ENCODE measurements at regions not wholly inside any gene's neighbourhood (a gene's known extent, or its start where the extent isn't known, plus 50 kb on each side); places are given as distances from the start of the nearest gene placed in this dataset.
"Not testable (repeated sequence)": the region's sequence is repeated elsewhere in the genome, so short reads cannot be mapped to it uniquely, and the experiment has no call there.

DNA sequence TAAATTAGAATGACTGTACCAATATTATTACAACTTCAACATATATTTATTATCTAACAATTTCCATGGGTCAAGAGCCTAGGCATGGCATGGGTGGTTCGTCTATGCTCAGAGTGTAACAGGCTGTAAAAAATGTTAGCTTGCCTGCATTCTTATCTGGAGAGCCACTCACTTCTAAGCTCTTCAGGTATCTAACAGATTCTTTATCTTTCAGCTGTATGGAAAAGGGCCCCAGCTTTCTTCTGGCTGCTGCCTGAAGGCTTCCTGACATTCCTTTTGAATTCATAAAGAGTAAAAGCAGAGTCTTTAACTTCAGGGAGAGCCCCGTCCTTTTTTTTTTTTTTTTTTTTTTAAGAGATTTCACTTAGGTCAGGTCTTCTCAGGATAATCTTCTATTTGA is 648.8 kb downstream of the NXPH1 start:
- DNase-seq, result no peak

DNA sequence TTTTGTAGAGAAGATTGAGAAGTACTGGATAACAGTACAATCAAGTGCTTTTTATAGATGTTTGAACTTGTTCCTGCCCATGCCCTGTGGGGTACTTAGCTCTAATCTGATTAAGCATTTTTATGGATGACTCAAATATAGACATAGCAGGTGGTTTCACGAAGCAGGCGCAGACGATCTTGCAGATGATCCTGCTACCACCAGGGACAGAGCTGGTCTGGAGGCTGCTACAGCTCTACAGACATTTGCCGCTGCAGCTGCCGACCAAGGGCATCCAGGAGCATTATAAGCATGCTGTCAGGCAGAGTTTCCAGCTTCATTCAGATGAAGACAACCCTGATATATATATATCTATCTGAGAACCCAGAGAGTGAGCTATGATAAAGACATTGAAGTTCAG is 650.4 kb downstream of the NXPH1 start:
- DNase-seq, result no peak

DNA sequence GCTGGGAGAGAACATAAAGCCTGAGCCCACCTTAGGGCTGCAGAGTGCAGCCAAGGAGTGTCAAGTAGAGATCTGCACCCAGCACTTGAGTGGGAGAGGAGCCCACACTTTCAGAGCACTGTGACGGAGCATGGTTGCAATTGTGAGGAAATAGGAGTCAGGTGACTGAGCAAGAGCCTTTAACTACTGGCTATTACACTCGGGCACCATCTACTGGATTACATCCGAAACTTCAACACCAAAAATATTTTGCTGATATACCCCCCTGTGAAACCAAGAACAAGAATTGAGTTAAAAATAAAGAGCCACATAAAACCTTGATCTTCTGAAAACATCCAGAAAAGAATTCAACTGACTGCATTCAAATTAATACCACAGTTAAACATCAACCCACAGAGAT is 657.9 kb downstream of the NXPH1 start:
- DNase-seq, result no peak

GRCh38 chr7:9097565-9098060 is 664.2 kb downstream of the NXPH1 start:
- no peak for DNase-seq

GRCh38 chr7:9100289-9100688 is 666.9 kb downstream of the NXPH1 start:
- DNase-seq, result no peak

DNA sequence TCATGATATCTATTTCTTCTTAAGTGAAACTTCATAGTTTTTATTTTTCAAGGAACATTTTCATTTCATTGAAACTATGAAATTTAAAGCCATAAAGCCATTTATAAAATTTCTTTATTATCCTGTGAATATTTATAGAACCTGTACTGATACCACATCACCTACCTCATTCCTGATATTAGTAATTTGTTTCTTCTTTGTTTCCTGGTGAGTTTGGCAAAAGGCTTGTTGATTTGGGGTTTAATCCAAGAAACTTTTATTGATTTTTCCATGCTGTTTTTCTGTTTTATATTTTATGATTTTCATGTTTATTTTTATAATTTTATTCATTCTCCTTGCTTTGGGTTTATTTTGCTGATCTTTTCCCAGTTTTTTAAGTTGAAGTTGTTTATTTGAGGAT is 669.4 kb downstream of the NXPH1 start:
- no peak for DNase-seq

GRCh38 chr7:9106747-9107146 is 673.3 kb downstream of the NXPH1 start:
- DNase-seq, result no peak

DNA sequence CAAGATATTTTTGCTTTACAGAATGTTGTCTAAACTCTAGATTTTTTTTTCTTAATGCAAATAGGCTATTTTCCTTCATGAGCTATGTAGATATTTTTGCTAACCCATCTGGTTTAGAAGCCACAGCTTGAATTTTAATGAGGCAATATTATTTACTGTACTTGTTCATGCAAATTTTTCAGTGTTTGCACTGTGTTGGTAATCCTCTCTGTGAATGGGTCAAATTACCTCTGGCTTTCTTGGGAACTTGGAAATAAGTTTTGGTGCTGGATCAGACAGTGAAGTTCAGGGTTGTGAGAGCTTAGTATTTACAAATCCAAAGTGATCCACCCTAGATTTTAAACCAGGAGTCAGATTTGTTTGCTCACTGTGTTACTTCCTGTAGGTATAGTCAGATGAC is 686.9 kb downstream of the NXPH1 start:
- no peak for DNase-seq

DNA sequence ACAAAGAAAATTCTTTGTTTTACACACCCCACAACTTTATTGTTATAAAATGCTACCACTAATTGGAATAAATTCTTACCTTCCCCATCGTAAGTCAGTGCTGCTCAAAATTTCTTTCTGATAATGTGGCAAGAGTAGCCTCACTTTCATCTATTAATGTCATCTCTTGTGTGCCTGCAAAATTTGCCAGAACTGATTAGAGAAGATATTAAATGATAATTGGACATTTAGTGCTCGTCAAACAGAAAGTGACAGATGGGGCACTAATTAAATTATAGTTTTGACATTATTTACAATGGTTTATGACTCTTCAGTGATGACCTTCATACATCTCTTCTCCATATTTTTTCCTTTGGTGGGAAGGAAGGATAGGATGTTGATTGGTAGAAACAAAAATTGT is 690.9 kb downstream of the NXPH1 start:
- DNase-seq, result no peak

GRCh38 chr7:9125246-9125645 is 691.8 kb downstream of the NXPH1 start:
- no peak for DNase-seq

GRCh38 chr7:9127901-9128300 is 694.5 kb downstream of the NXPH1 start:
- no peak for DNase-seq

DNA sequence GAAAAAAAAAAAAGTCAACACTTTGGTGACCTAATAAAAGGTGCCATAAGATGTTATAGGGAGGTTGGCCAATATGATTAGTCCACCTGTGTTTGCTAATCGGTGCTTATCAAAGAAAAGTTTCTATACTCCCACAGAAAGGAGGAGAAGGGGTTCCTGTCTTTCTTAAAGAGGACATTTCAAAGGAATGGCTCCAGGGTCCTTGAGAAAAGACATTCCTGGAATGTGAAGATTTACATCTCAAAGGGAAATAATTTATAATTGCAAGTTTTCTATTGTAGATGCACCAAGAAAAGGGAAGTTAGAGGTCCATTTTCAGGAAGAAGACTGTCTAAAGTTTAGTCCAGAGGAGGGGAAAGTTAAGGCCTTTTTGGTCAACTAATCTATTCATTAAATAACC is 715.3 kb downstream of the NXPH1 start:
- no peak for DNase-seq

GRCh38 chr7:9149499-9150082 is 716.2 kb downstream of the NXPH1 start:
- no peak for DNase-seq

- DNase-seq, result not testable (repeated sequence)
These were observed 730.3 kb downstream of the NXPH1 start for GRCh38 chr7:9163691-9164090.

DNA sequence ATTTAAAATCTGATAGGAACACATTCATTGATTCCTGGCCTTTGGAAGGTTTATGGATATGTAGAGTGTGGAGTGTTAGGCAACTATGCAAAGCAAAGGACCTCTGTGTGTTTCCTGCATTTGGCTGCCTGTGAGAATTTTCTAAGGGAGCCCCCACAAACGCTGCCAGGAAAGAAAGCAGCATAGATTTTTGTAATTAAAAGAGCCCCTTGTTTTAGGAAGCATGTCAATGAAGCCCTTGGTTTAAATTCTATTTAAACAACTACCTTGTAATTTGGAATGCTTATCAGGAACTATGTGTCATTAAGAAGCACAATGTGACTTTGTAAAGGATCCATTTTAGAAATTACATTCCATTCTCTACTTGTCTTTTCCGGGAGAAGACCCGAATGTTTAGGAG is 742.5 kb downstream of the NXPH1 start:
- no peak for DNase-seq

GRCh38 chr7:9181356-9181755 is 747.9 kb downstream of the NXPH1 start:
- DNase-seq, result no peak

DNA sequence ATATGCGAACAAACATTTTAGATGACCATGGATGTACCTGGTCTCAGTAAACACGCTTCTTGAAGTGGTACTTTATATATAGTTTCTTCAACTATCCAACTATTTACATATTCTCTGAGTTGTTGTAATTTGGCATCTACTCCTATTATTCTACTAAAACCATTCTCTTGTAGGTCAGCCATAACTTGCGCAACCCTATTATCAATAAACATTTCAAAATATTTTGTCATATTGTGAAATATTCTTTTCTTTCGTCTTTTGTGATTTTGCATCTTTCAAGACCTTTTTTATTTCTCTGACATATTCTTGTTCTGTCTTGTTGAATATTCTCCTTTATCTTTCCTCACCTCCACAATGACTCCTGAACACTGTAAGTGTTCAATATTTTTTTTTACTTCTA is 753.3 kb downstream of the NXPH1 start:
- DNase-seq, result no peak

DNA sequence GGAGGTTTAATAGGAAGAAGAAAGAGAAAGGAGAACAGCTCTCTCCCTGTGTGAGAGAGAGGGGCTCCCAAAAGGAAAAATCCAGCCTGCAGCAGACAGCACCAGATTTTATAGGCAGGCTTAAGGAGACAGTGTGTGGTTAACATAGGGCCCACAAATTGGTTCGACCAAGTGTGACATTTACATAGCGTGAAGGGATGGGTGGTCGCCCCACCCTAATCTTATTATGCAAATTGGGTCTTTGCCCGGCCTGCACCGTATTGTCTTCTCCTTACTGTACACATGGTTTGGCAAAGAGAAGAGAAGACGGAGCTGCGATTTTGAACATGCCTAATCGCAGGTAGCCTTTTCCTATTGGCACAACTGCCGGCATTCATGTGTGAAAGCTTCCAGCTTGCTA is 756.3 kb downstream of the NXPH1 start:
- no peak for DNase-seq

DNA sequence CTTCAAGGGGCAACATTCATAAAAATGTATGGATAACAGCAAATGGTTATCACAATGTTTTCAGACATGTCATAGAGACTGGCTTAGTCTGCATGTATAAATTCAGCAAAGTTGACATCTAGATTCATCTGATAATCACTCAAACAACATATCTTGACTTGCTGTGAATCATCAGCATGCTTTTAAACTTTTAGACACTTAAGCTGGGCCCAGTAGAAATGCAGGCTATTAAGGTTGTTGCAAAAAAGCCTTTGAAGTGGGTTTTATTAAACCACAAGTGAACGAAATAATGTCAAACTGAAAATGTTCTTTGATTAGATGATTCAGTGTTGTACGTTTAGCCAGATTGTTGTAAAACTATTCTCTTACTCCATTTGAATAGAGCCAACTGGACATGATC is 759.6 kb downstream of the NXPH1 start:
- DNase-seq, result no peak

DNA sequence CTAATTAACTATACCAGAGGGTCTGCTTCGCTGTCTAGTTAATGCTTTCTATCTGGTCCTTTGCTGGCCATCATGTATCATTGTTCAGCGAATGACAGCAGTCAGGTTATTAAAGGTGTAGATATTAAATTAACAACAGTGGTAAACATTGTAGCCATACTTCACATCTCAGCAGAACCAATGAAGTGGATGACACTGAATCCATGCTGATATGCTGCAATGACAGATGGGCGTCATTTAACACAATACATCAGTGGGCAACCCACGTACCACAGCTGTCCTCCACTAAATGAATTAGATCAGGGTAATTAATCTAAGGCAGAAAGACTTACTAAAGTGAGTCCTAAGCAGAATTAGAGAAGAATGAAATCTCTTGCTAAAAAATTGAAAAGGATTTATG is 767.2 kb downstream of the NXPH1 start:
- no peak for DNase-seq

DNA sequence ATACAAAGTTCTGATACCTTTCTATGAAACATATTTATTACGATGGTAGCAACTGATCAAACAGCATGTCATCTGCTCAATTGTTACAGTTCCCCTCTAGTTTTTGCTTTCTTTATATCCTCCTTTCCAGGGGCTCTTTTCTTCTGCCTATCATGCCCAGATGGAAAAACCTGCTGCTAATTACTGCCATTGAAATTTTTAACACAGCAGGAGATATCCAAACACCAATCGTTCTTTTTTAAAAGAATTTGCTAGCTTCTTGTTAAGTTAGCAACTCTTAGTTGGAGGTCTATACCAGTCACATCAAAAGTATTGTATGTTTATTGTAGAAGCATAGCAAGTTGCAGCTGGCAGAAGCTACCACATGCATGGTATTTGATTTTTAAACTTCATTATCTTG is 768.5 kb downstream of the NXPH1 start:
- no peak for DNase-seq

DNA sequence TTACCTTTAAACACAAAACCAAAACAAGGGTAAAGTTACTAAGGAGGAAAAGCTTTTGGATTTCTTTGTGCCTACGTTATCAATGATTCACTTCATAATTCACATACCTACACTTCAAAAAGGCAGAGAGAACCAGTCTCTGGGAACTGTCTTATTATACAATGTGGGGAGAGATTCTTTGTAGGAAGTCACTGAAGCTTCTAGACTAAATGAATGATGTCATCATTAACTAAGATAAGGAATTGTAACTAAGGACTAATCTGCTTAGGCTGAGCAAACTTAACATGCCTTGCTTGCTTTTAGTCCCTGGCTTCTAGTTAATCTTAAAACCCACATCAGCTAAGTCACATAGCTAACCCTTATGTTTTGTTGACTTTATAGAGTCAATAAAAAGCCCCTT is 771.2 kb downstream of the NXPH1 start:
- no peak for DNase-seq

- DNase-seq, result no peak
These were observed 776.7 kb downstream of the NXPH1 start for GRCh38 chr7:9210114-9210513.

DNA sequence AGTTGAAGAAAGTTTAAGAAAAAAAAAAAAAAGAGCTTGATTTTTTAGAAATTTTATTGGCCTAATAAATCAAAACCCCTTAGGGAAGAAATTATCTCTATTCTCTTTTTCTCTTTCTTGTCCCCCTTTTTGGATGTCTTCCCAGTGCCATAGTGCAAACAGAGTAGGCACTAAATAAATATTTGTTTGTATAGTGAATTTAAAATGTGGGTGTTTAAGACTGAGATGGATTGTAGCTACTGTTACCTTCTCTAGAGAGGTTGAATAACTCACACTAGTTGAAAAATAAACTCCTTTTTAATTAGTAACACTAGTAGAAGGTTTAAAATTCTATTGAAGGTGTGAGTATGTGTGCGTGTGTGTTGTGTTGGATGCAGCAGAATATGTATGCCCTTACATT is 783.8 kb downstream of the NXPH1 start:
- DNase-seq, result peak; percentile 42

DNA sequence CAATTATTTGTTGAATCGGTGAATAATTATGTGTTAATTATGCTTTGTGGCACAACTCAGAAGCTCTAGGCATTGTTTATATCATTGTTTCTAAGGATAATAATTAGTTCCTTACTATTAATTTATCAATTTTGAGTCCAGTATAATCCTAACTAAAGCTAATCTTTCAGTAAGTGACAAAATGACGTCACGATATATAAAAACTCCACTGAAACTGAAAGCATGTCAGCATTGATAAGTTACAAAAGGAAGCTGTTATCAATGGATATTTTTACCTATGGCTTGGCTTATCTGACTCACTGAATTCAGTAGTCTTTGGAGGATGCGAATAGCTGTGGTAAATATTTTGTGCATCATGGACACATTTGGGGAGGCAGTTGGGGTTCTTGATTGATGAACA is 793.1 kb downstream of the NXPH1 start:
- DNase-seq, result no peak

GRCh38 chr7:9231630-9232121 is 798.3 kb downstream of the NXPH1 start:
- peak; percentile 66 for DNase-seq

Data from DMS153 (cell line).